ENCODE measurements at regions not wholly inside any gene's neighbourhood (a gene's known extent, or its start where the extent isn't known, plus 50 kb on each side); places are given as distances from the start of the nearest gene placed in this dataset.

GRCh38 chr11:70661761-70662501 lies 263.6 kb downstream of the CTTN start:
- CTCF ChIA-PET, result no interaction called here
- no peaks in the 10 kb centered on the region for H3K27me3 Mint-ChIP-seq (ENCODE audit: unreplicated experiment)
- no TSS peak for BruUV-seq (replicated peaks)
- intact Hi-C loops (cut with micrococcal nuclease; ENCODE audit: unreplicated experiment), result no loop called here
- H3K4me1 Mint-ChIP-seq (ENCODE audit: low read depth, unreplicated experiment), result peaks cover 8% of the 10 kb centered on the region
- no peak for DNase-seq
- H3K27ac Mint-ChIP-seq (ENCODE audit: unreplicated experiment), result no peak overlapping the region
- H3K9me3 Mint-ChIP-seq (ENCODE audit: low read depth, unreplicated experiment), result no peaks in the 10 kb centered on the region
- TF ChIP-seq, protein P1, sequence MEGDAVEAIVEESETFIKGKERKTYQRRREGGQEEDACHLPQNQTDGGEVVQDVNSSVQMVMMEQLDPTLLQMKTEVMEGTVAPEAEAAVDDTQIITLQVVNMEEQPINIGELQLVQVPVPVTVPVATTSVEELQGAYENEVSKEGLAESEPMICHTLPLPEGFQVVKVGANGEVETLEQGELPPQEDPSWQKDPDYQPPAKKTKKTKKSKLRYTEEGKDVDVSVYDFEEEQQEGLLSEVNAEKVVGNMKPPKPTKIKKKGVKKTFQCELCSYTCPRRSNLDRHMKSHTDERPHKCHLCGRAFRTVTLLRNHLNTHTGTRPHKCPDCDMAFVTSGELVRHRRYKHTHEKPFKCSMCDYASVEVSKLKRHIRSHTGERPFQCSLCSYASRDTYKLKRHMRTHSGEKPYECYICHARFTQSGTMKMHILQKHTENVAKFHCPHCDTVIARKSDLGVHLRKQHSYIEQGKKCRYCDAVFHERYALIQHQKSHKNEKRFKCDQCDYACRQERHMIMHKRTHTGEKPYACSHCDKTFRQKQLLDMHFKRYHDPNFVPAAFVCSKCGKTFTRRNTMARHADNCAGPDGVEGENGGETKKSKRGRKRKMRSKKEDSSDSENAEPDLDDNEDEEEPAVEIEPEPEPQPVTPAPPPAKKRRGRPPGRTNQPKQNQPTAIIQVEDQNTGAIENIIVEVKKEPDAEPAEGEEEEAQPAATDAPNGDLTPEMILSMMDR (IDR thresholded peaks at IDR 0.05; ENCODE audit: unreplicated experiment), result no peak
- H3K36me3 Mint-ChIP-seq (ENCODE audit: insufficient read depth, unreplicated experiment), result peaks cover 4% of the 10 kb centered on the region
- H3K4me3 Mint-ChIP-seq (ENCODE audit: low read depth, unreplicated experiment), result no peak overlapping the region

DNA sequence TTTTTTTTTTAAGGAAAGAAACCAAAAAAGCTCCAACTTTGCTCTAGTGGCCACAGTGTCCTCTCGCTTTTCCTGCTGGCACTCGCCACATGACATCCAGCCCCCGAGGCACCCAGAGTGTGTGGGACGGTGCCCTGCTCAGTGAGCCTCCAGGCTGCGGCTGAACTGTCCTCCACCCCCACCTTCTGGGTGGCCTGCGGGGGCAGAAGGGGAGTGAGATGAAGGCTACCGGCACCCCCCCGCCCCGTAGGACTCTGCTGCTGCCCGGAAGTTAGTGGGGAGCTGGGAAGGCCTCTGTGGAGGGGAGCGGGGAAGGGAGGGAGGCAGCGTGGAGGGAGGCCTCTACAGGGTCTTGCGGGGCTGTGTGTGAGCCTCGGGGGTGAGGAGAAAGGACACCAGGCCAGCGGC lies 264.4 kb downstream of the CTTN start:
- Mint-ChIP-seq H3K4me1 (ENCODE audit: low read depth, unreplicated experiment) (peaks cover 8% of the 10 kb centered on the region), H3K27me3 (ENCODE audit: unreplicated experiment) (no peaks in the 10 kb centered on the region), H3K4me3 (ENCODE audit: low read depth, unreplicated experiment) (no peak overlapping the region), H3K9me3 (ENCODE audit: low read depth, unreplicated experiment) (no peaks in the 10 kb centered on the region), H3K27ac (ENCODE audit: unreplicated experiment) (no peak overlapping the region), H3K36me3 (ENCODE audit: insufficient read depth, unreplicated experiment) (peaks cover 4% of the 10 kb centered on the region)
- CTCF ChIA-PET, result no interaction called here
- DNase-seq, result no peak
- no TSS peak for BruUV-seq (replicated peaks)
- intact Hi-C loops (cut with micrococcal nuclease; ENCODE audit: unreplicated experiment), result no loop called here
- TF ChIP-seq, protein P1 (IDR thresholded peaks at IDR 0.05; ENCODE audit: unreplicated experiment), result no peak

DNA sequence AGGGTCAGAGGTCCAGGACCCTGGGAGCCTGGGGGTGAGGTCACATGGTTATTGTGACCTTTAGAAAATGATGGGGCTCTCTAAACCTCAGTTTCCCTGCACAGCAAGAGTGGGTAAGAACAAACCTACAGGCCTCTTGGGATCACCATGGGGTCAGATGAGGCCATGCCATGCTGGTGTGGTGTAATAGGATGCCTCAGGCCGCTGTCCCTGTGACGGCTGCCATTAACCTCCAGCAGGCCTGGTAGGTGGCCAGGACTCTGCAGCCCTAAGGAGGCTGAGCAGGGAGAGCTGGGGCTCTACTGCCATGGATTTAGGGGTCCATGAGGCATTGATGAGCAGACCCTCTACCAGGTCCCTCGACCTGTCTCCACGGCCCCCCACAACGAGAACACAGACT lies 265.5 kb downstream of the CTTN start:
- no TSS peak for BruUV-seq (replicated peaks)
- H3K9me3 Mint-ChIP-seq (ENCODE audit: low read depth, unreplicated experiment), result no peaks in the 10 kb centered on the region
- H3K27me3 Mint-ChIP-seq (ENCODE audit: unreplicated experiment), result no peaks in the 10 kb centered on the region
- no peak overlapping the region for H3K4me3 Mint-ChIP-seq (ENCODE audit: low read depth, unreplicated experiment)
- peaks cover 4% of the 10 kb centered on the region for H3K36me3 Mint-ChIP-seq (ENCODE audit: insufficient read depth, unreplicated experiment)
- intact Hi-C loops (cut with micrococcal nuclease; ENCODE audit: unreplicated experiment), result no loop called here
- TF ChIP-seq, protein P1 (IDR thresholded peaks at IDR 0.05; ENCODE audit: unreplicated experiment), result no peak
- no peak overlapping the region for H3K27ac Mint-ChIP-seq (ENCODE audit: unreplicated experiment)
- H3K4me1 Mint-ChIP-seq (ENCODE audit: low read depth, unreplicated experiment), result no peaks in the 10 kb centered on the region
- no peak for DNase-seq
- CTCF ChIA-PET, result no interaction called here

DNA sequence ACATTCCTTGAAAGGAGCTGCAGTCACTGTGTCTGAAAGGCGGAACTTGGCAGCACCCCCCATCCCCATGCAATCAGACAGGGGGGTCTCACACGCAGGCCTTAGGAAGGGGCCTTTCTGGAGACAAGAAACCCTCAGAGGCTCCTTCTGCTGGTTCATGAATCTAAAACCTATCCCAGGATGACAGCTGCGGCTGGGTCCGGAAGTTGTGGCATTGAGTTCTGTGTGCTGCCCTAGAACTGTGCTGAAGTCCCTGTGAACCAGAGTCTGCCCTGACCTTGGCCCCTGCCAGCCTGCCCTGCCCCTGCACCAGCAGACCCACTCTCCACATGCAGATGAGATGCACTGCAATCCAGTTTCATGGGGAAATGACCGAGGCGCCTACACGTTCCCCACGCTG lies 268.0 kb downstream of the CTTN start:
- H3K27ac Mint-ChIP-seq (ENCODE audit: unreplicated experiment), result no peak overlapping the region
- CTCF ChIA-PET, result no interaction called here
- no peaks in the 10 kb centered on the region for H3K27me3 Mint-ChIP-seq (ENCODE audit: unreplicated experiment)
- H3K36me3 Mint-ChIP-seq (ENCODE audit: insufficient read depth, unreplicated experiment), result no peaks in the 10 kb centered on the region
- BruUV-seq (replicated peaks), result no TSS peak
- DNase-seq, result no peak
- H3K4me1 Mint-ChIP-seq (ENCODE audit: low read depth, unreplicated experiment), result no peaks in the 10 kb centered on the region
- TF ChIP-seq, protein P1 (IDR thresholded peaks at IDR 0.05; ENCODE audit: unreplicated experiment), result no peak
- no peak overlapping the region for H3K4me3 Mint-ChIP-seq (ENCODE audit: low read depth, unreplicated experiment)
- intact Hi-C loops (cut with micrococcal nuclease; ENCODE audit: unreplicated experiment), result no loop called here
- no peaks in the 10 kb centered on the region for H3K9me3 Mint-ChIP-seq (ENCODE audit: low read depth, unreplicated experiment)

Data from Calu3 (cell line).